ENCODE measurements at regions not wholly inside any gene's neighbourhood (a gene's known extent, or its start where the extent isn't known, plus 50 kb on each side); places are given as distances from the start of the nearest gene placed in this dataset.

- H3K27ac ChIP-seq (ENCODE audit: low read length), result no peak overlapping the region
- H3K4me1 ChIP-seq (ENCODE audit: insufficient read depth, low read length), result no peaks in the 10 kb centered on the region
- no peak overlapping the region for H3K9ac ChIP-seq (ENCODE audit: low read depth, low read length)
- no peaks in the 10 kb centered on the region for H3K9me3 ChIP-seq (ENCODE audit: insufficient read depth, low read depth, low read length)
- H3K4me3 ChIP-seq (ENCODE audit: low read length), result no peak overlapping the region
- no peaks in the 10 kb centered on the region for H3K36me3 ChIP-seq (ENCODE audit: insufficient read depth, low read depth, low read length)
- no peaks in the 10 kb centered on the region for H3K27me3 ChIP-seq (ENCODE audit: insufficient read depth, low read length)
Observed at GRCh38 chr6:113630738-113631535, 226.2 kb upstream of the MARCKS start.

GRCh38 chr6:113631666-113632065 lies 225.5 kb upstream of the MARCKS start:
- Histone ChIP-seq H3K4me1 (ENCODE audit: insufficient read depth, low read length) (no peaks in the 10 kb centered on the region), H3K36me3 (ENCODE audit: insufficient read depth, low read depth, low read length) (no peaks in the 10 kb centered on the region), H3K27me3 (ENCODE audit: insufficient read depth, low read length) (no peaks in the 10 kb centered on the region), H3K9me3 (ENCODE audit: insufficient read depth, low read depth, low read length) (no peaks in the 10 kb centered on the region), H3K27ac (ENCODE audit: low read length) (no peak overlapping the region), H3K4me3 (ENCODE audit: low read length) (no peak overlapping the region), H3K9ac (ENCODE audit: low read depth, low read length) (no peak overlapping the region)

GRCh38 chr6:113632220-113632864 lies 224.8 kb upstream of the MARCKS start:
- Histone ChIP-seq H3K36me3 (ENCODE audit: insufficient read depth, low read depth, low read length) (no peaks in the 10 kb centered on the region), H3K27ac (ENCODE audit: low read length) (no peak overlapping the region), H3K27me3 (ENCODE audit: insufficient read depth, low read length) (no peaks in the 10 kb centered on the region), H3K9ac (ENCODE audit: low read depth, low read length) (no peak overlapping the region), H3K9me3 (ENCODE audit: insufficient read depth, low read depth, low read length) (no peaks in the 10 kb centered on the region), H3K4me1 (ENCODE audit: insufficient read depth, low read length) (no peaks in the 10 kb centered on the region), H3K4me3 (ENCODE audit: low read length) (no peak overlapping the region)

GRCh38 chr6:113633638-113634037 lies 223.5 kb upstream of the MARCKS start:
- no peak overlapping the region for H3K4me3 ChIP-seq (ENCODE audit: low read length)
- no peaks in the 10 kb centered on the region for H3K27me3 ChIP-seq (ENCODE audit: insufficient read depth, low read length)
- H3K27ac ChIP-seq (ENCODE audit: low read length), result no peak overlapping the region
- H3K9me3 ChIP-seq (ENCODE audit: insufficient read depth, low read depth, low read length), result no peaks in the 10 kb centered on the region
- H3K9ac ChIP-seq (ENCODE audit: low read depth, low read length), result no peak overlapping the region
- no peaks in the 10 kb centered on the region for H3K4me1 ChIP-seq (ENCODE audit: insufficient read depth, low read length)
- no peaks in the 10 kb centered on the region for H3K36me3 ChIP-seq (ENCODE audit: insufficient read depth, low read depth, low read length)

- no peaks in the 10 kb centered on the region for H3K9me3 ChIP-seq (ENCODE audit: insufficient read depth, low read depth, low read length)
- no peaks in the 10 kb centered on the region for H3K27me3 ChIP-seq (ENCODE audit: insufficient read depth, low read length)
- H3K27ac ChIP-seq (ENCODE audit: low read length), result no peak overlapping the region
- no peak overlapping the region for H3K4me3 ChIP-seq (ENCODE audit: low read length)
- no peak overlapping the region for H3K9ac ChIP-seq (ENCODE audit: low read depth, low read length)
- H3K4me1 ChIP-seq (ENCODE audit: insufficient read depth, low read length), result no peaks in the 10 kb centered on the region
- H3K36me3 ChIP-seq (ENCODE audit: insufficient read depth, low read depth, low read length), result no peaks in the 10 kb centered on the region
Observed at GRCh38 chr6:113634352-113635163, 222.6 kb upstream of the MARCKS start.

GRCh38 chr6:113635222-113635986 lies 221.7 kb upstream of the MARCKS start:
- Histone ChIP-seq H3K27ac (ENCODE audit: low read length) (no peak overlapping the region), H3K4me3 (ENCODE audit: low read length) (no peak overlapping the region), H3K36me3 (ENCODE audit: insufficient read depth, low read depth, low read length) (no peaks in the 10 kb centered on the region), H3K9ac (ENCODE audit: low read depth, low read length) (no peak overlapping the region), H3K9me3 (ENCODE audit: insufficient read depth, low read depth, low read length) (no peaks in the 10 kb centered on the region), H3K4me1 (ENCODE audit: insufficient read depth, low read length) (no peaks in the 10 kb centered on the region), H3K27me3 (ENCODE audit: insufficient read depth, low read length) (no peaks in the 10 kb centered on the region)

GRCh38 chr6:113636357-113636824 lies 220.8 kb upstream of the MARCKS start:
- no peaks in the 10 kb centered on the region for H3K36me3 ChIP-seq (ENCODE audit: insufficient read depth, low read depth, low read length)
- no peaks in the 10 kb centered on the region for H3K4me1 ChIP-seq (ENCODE audit: insufficient read depth, low read length)
- no peak overlapping the region for H3K27ac ChIP-seq (ENCODE audit: low read length)
- no peak overlapping the region for H3K9ac ChIP-seq (ENCODE audit: low read depth, low read length)
- no peaks in the 10 kb centered on the region for H3K27me3 ChIP-seq (ENCODE audit: insufficient read depth, low read length)
- H3K4me3 ChIP-seq (ENCODE audit: low read length), result no peak overlapping the region
- H3K9me3 ChIP-seq (ENCODE audit: insufficient read depth, low read depth, low read length), result no peaks in the 10 kb centered on the region

GRCh38 chr6:113640051-113640450 lies 217.1 kb upstream of the MARCKS start:
- Histone ChIP-seq H3K27me3 (ENCODE audit: insufficient read depth, low read length) (no peaks in the 10 kb centered on the region), H3K36me3 (ENCODE audit: insufficient read depth, low read depth, low read length) (no peaks in the 10 kb centered on the region), H3K4me1 (ENCODE audit: insufficient read depth, low read length) (no peaks in the 10 kb centered on the region), H3K4me3 (ENCODE audit: low read length) (no peak overlapping the region), H3K27ac (ENCODE audit: low read length) (no peak overlapping the region), H3K9ac (ENCODE audit: low read depth, low read length) (no peak overlapping the region), H3K9me3 (ENCODE audit: insufficient read depth, low read depth, low read length) (no peaks in the 10 kb centered on the region)

GRCh38 chr6:113642001-113642713 lies 215.0 kb upstream of the MARCKS start:
- H3K36me3 ChIP-seq (ENCODE audit: insufficient read depth, low read depth, low read length), result no peaks in the 10 kb centered on the region
- no peaks in the 10 kb centered on the region for H3K4me1 ChIP-seq (ENCODE audit: insufficient read depth, low read length)
- H3K27me3 ChIP-seq (ENCODE audit: insufficient read depth, low read length), result no peaks in the 10 kb centered on the region
- no peak overlapping the region for H3K27ac ChIP-seq (ENCODE audit: low read length)
- H3K9ac ChIP-seq (ENCODE audit: low read depth, low read length), result no peak overlapping the region
- no peaks in the 10 kb centered on the region for H3K9me3 ChIP-seq (ENCODE audit: insufficient read depth, low read depth, low read length)
- no peak overlapping the region for H3K4me3 ChIP-seq (ENCODE audit: low read length)

GRCh38 chr6:113642714-113643406 lies 214.3 kb upstream of the MARCKS start:
- no peak overlapping the region for H3K9ac ChIP-seq (ENCODE audit: low read depth, low read length)
- H3K4me1 ChIP-seq (ENCODE audit: insufficient read depth, low read length), result no peaks in the 10 kb centered on the region
- no peak overlapping the region for H3K4me3 ChIP-seq (ENCODE audit: low read length)

More at GRCh38 chr6:113642714-113643406, 214.3 kb upstream of the MARCKS start:
- Histone ChIP-seq H3K9me3 (ENCODE audit: insufficient read depth, low read depth, low read length) (no peaks in the 10 kb centered on the region), H3K27me3 (ENCODE audit: insufficient read depth, low read length) (no peaks in the 10 kb centered on the region), H3K27ac (ENCODE audit: low read length) (no peak overlapping the region), H3K36me3 (ENCODE audit: insufficient read depth, low read depth, low read length) (no peaks in the 10 kb centered on the region)

All from iPS-20b (cell line).